22Rv1 (cell line): ENCODE measurements at regions not wholly inside any gene's neighbourhood (a gene's known extent, or its start where the extent isn't known, plus 50 kb on each side); places are given as distances from the start of the nearest gene placed in this dataset.
"Not testable (repeated sequence)": the region's sequence is repeated elsewhere in the genome, so short reads cannot be mapped to it uniquely, and the experiment has no call there.

Source experiments
- H3K27ac ChIP-seq: fragments of 450-650 bp; 2 replicates; pipeline ENCODE4 v1.5.1; 2017
- CTCF ChIP-seq: fragments of 450-650 bp; IDR thresholded peaks from 2 replicates; pipeline ENCODE4 v1.5.1; 2017; ENCODE audit warnings: mild to moderate bottlenecking
- ZFX ChIP-seq: fragments of 450-650 bp; IDR thresholded peaks from 2 replicates; pipeline ENCODE4 v1.6.1; 2017; ENCODE audit warnings: antibody characterized with exemption, borderline replicate concordance

GRCh38 chr4:146112389-146112788 lies 63.1 kb upstream of the LSM6 start:
- no peak overlapping the region for H3K27ac ChIP-seq
- TF ChIP-seq ZFX: no peak
- TF ChIP-seq CTCF: no peak

- no peak overlapping the region for H3K27ac ChIP-seq
- TF ChIP-seq CTCF (no peak), ZFX (no peak)
Observed at GRCh38 chr4:146110871-146111485, 64.5 kb upstream of the LSM6 start.

- no peak for TF ChIP-seq ZFX
- no peak for TF ChIP-seq CTCF
- H3K27ac ChIP-seq: no peak overlapping the region
Observed at GRCh38 chr4:146108756-146109155, 66.8 kb upstream of the LSM6 start.

GRCh38 chr4:146107587-146108240 lies 67.8 kb upstream of the LSM6 start:
- TF ChIP-seq CTCF (no peak), ZFX (no peak)
- no peak overlapping the region for H3K27ac ChIP-seq

- no peak overlapping the region for H3K27ac ChIP-seq
- TF ChIP-seq ZFX (no peak), CTCF (no peak)
Observed at GRCh38 chr4:146105464-146105863, 70.1 kb upstream of the LSM6 start.

GRCh38 chr4:146104541-146104940 lies 71.0 kb upstream of the LSM6 start:
- no peak overlapping the region for H3K27ac ChIP-seq
- TF ChIP-seq ZFX: no peak
- TF ChIP-seq CTCF: no peak

GRCh38 chr4:146104052-146104451 lies 71.5 kb upstream of the LSM6 start:
- H3K27ac ChIP-seq: not testable (repeated sequence)

GRCh38 chr4:146099585-146099984 lies 75.9 kb upstream of the LSM6 start:
- no peak for TF ChIP-seq ZFX
- H3K27ac ChIP-seq: no peak overlapping the region
